ENCODE measurements at regions not wholly inside any gene's neighbourhood (a gene's known extent, or its start where the extent isn't known, plus 50 kb on each side); places are given as distances from the start of the nearest gene placed in this dataset.

- no peaks in the 10 kb centered on the region for H3K36me3 Mint-ChIP-seq (ENCODE audit: low read depth)
- no peak overlapping the region for H3K27ac Mint-ChIP-seq
- DNase-seq (no peak), ATAC-seq (no peak)
- no peaks in the 10 kb centered on the region for H3K4me1 Mint-ChIP-seq
- peaks cover 18% of the 10 kb centered on the region for H3K27me3 Mint-ChIP-seq
- no peak overlapping the region for H3K4me3 Mint-ChIP-seq
- H3K9me3 Mint-ChIP-seq, result no peaks in the 10 kb centered on the region
Observed at GRCh38 chr10:63027531-63027930, 105.6 kb upstream of the NRBF2 start.

- Mint-ChIP-seq H3K4me1 (no peaks in the 10 kb centered on the region), H3K36me3 (ENCODE audit: low read depth) (no peaks in the 10 kb centered on the region), H3K27ac (no peak overlapping the region), H3K9me3 (no peaks in the 10 kb centered on the region), H3K27me3 (peaks cover 31% of the 10 kb centered on the region), H3K4me3 (no peak overlapping the region)
- DNase-seq (no peak), ATAC-seq (no peak)
Observed at GRCh38 chr10:63021225-63021624, 111.9 kb upstream of the NRBF2 start.

GRCh38 chr10:63013755-63014154, 119.4 kb upstream of the NRBF2 start:
- Mint-ChIP-seq H3K9me3 (no peaks in the 10 kb centered on the region), H3K4me1 (peaks cover under 1% of the 10 kb centered on the region), H3K36me3 (ENCODE audit: low read depth) (no peaks in the 10 kb centered on the region), H3K27ac (no peak overlapping the region), H3K4me3 (no peak overlapping the region), H3K27me3 (peaks cover 32% of the 10 kb centered on the region)
- no peak for ATAC-seq
- DNase-seq, result no peak

- H3K9me3 Mint-ChIP-seq, result no peaks in the 10 kb centered on the region
- no peak overlapping the region for H3K4me3 Mint-ChIP-seq
- no peak overlapping the region for H3K27ac Mint-ChIP-seq
- ATAC-seq (no peak), DNase-seq (no peak)
- H3K27me3 Mint-ChIP-seq, result peaks cover 29% of the 10 kb centered on the region
- no peaks in the 10 kb centered on the region for H3K36me3 Mint-ChIP-seq (ENCODE audit: low read depth)
- peaks cover 4% of the 10 kb centered on the region for H3K4me1 Mint-ChIP-seq
Observed at GRCh38 chr10:63012623-63013022, 120.5 kb upstream of the NRBF2 start.

GRCh38 chr10:63010203-63010602, 122.9 kb upstream of the NRBF2 start:
- H3K27me3 Mint-ChIP-seq, result peaks cover 32% of the 10 kb centered on the region
- DNase-seq, result no peak
- H3K9me3 Mint-ChIP-seq, result no peaks in the 10 kb centered on the region
- no peaks in the 10 kb centered on the region for H3K36me3 Mint-ChIP-seq (ENCODE audit: low read depth)
- no peak overlapping the region for H3K27ac Mint-ChIP-seq
- peaks cover 19% of the 10 kb centered on the region for H3K4me1 Mint-ChIP-seq
- no peak for ATAC-seq
- no peak overlapping the region for H3K4me3 Mint-ChIP-seq

GRCh38 chr10:63008491-63008890, 124.6 kb upstream of the NRBF2 start:
- Mint-ChIP-seq H3K4me3 (no peak overlapping the region), H3K27me3 (peaks cover 38% of the 10 kb centered on the region), H3K9me3 (no peaks in the 10 kb centered on the region), H3K36me3 (ENCODE audit: low read depth) (no peaks in the 10 kb centered on the region), H3K4me1 (peaks cover 19% of the 10 kb centered on the region), H3K27ac (no peak overlapping the region)
- DNase-seq (no peak), ATAC-seq (peak; percentile 77)

- Mint-ChIP-seq H3K36me3 (ENCODE audit: low read depth) (no peaks in the 10 kb centered on the region), H3K4me1 (peaks cover 19% of the 10 kb centered on the region), H3K9me3 (no peaks in the 10 kb centered on the region), H3K27me3 (peaks cover 39% of the 10 kb centered on the region), H3K4me3 (no peak overlapping the region), H3K27ac (no peak overlapping the region)
- DNase-seq (no peak), ATAC-seq (peak; percentile 55)
Observed at GRCh38 chr10:63007112-63007511, 126.0 kb upstream of the NRBF2 start.

- no peak overlapping the region for H3K4me3 Mint-ChIP-seq
- H3K9me3 Mint-ChIP-seq, result no peaks in the 10 kb centered on the region
- no peaks in the 10 kb centered on the region for H3K36me3 Mint-ChIP-seq (ENCODE audit: low read depth)
- H3K27me3 Mint-ChIP-seq, result peaks cover 43% of the 10 kb centered on the region
- ATAC-seq, result no peak
- DNase-seq, result no peak
- H3K4me1 Mint-ChIP-seq, result peaks cover 19% of the 10 kb centered on the region
- no peak overlapping the region for H3K27ac Mint-ChIP-seq
Observed at GRCh38 chr10:63005246-63005645, 127.9 kb upstream of the NRBF2 start.

- ATAC-seq (no peak), DNase-seq (no peak)
- H3K9me3 Mint-ChIP-seq, result no peaks in the 10 kb centered on the region
- H3K27me3 Mint-ChIP-seq, result peaks cover 42% of the 10 kb centered on the region
- no peaks in the 10 kb centered on the region for H3K36me3 Mint-ChIP-seq (ENCODE audit: low read depth)
- H3K27ac Mint-ChIP-seq, result no peak overlapping the region
- H3K4me3 Mint-ChIP-seq, result no peak overlapping the region
- peaks cover 19% of the 10 kb centered on the region for H3K4me1 Mint-ChIP-seq
Observed at GRCh38 chr10:63003816-63004453, 129.2 kb upstream of the NRBF2 start.

- Mint-ChIP-seq H3K9me3 (no peaks in the 10 kb centered on the region), H3K27ac (no peak overlapping the region), H3K4me1 (peaks cover 45% of the 10 kb centered on the region), H3K4me3 (no peak overlapping the region), H3K27me3 (peaks cover 15% of the 10 kb centered on the region), H3K36me3 (ENCODE audit: low read depth) (no peaks in the 10 kb centered on the region)
- ATAC-seq (no peak), DNase-seq (no peak)
Observed at GRCh38 chr10:62996925-62997324, 136.2 kb upstream of the NRBF2 start.

- ATAC-seq, result no peak
- H3K36me3 Mint-ChIP-seq (ENCODE audit: low read depth), result no peaks in the 10 kb centered on the region
- DNase-seq, result no peak
- H3K27ac Mint-ChIP-seq, result no peak overlapping the region
- H3K4me3 Mint-ChIP-seq, result no peak overlapping the region
- H3K4me1 Mint-ChIP-seq, result peaks cover 49% of the 10 kb centered on the region
- peaks cover 11% of the 10 kb centered on the region for H3K27me3 Mint-ChIP-seq
- no peaks in the 10 kb centered on the region for H3K9me3 Mint-ChIP-seq
Observed at GRCh38 chr10:62996516-62996915, 136.6 kb upstream of the NRBF2 start.

- H3K27me3 Mint-ChIP-seq, result peaks cover 3% of the 10 kb centered on the region
- H3K36me3 Mint-ChIP-seq (ENCODE audit: low read depth), result no peaks in the 10 kb centered on the region
- ATAC-seq, result no peak
- peak overlapping the region; percentile 98 for H3K27ac Mint-ChIP-seq
- H3K4me3 Mint-ChIP-seq, result peak overlapping the region; percentile 70
- peaks cover 68% of the 10 kb centered on the region for H3K4me1 Mint-ChIP-seq
- DNase-seq, result no peak
- H3K9me3 Mint-ChIP-seq, result no peaks in the 10 kb centered on the region
Observed at GRCh38 chr10:62993121-62993520, 140.0 kb upstream of the NRBF2 start.

- peak overlapping the region; percentile 98 for H3K27ac Mint-ChIP-seq
- H3K36me3 Mint-ChIP-seq (ENCODE audit: low read depth), result no peaks in the 10 kb centered on the region
- H3K27me3 Mint-ChIP-seq, result peaks cover 5% of the 10 kb centered on the region
- DNase-seq, result peak; percentile 16
- no peaks in the 10 kb centered on the region for H3K9me3 Mint-ChIP-seq
- H3K4me1 Mint-ChIP-seq, result peaks cover 68% of the 10 kb centered on the region
- H3K4me3 Mint-ChIP-seq, result peak overlapping the region; percentile 70
- peak; percentile 21 for ATAC-seq
Observed at GRCh38 chr10:62992145-62992721, 140.9 kb upstream of the NRBF2 start.

- H3K36me3 Mint-ChIP-seq (ENCODE audit: low read depth), result no peaks in the 10 kb centered on the region
- H3K4me1 Mint-ChIP-seq, result peaks cover 50% of the 10 kb centered on the region
- no peak overlapping the region for H3K4me3 Mint-ChIP-seq
- H3K27me3 Mint-ChIP-seq, result peaks cover 9% of the 10 kb centered on the region
- no peak for DNase-seq
- H3K9me3 Mint-ChIP-seq, result peaks cover 3% of the 10 kb centered on the region
- ATAC-seq, result no peak
- peak overlapping the region; percentile 49 for H3K27ac Mint-ChIP-seq
Observed at GRCh38 chr10:62990126-62990525, 143.0 kb upstream of the NRBF2 start.

- peaks cover 8% of the 10 kb centered on the region for H3K9me3 Mint-ChIP-seq
- H3K27me3 Mint-ChIP-seq, result peaks cover 25% of the 10 kb centered on the region
- no peak overlapping the region for H3K4me3 Mint-ChIP-seq
- ATAC-seq (no peak), DNase-seq (no peak)
- no peak overlapping the region for H3K27ac Mint-ChIP-seq
- peaks cover 2% of the 10 kb centered on the region for H3K36me3 Mint-ChIP-seq (ENCODE audit: low read depth)
- peaks cover 32% of the 10 kb centered on the region for H3K4me1 Mint-ChIP-seq
Observed at GRCh38 chr10:62985807-62986600, 147.1 kb upstream of the NRBF2 start.

Data from activated naive CD8-positive, alpha-beta T cell treated with anti-CD3 and anti-CD28 coated beads, Interleukin-2, amount 50 U/mL, for 24 hours (primary cell).